NB4 (cell line): ENCODE measurements at regions not wholly inside any gene's neighbourhood (a gene's known extent, or its start where the extent isn't known, plus 50 kb on each side); places are given as distances from the start of the nearest gene placed in this dataset.

ENCODE experiments used
- CTCF ChIP-seq: IDR thresholded peaks from one replicate; pipeline ENCODE4 v1.5.1; 2012; ENCODE audit warnings: low read depth, low read length
- MAX ChIP-seq: IDR thresholded peaks from 2 replicates; pipeline ENCODE4 v1.6.1; 2011; ENCODE audit warnings: low read depth, low read length
- MYC ChIP-seq: IDR thresholded peaks from 2 replicates; pipeline ENCODE4 v1.6.1; 2011; ENCODE audit warnings: low read depth, low read length
- POLR2A ChIP-seq: IDR thresholded peaks from 2 replicates; pipeline ENCODE4 v1.6.1; 2011; ENCODE audit warnings: mild to moderate bottlenecking; ENCODE audit not compliant: insufficient read length; ENCODE audit errors: extremely low read depth

DNA sequence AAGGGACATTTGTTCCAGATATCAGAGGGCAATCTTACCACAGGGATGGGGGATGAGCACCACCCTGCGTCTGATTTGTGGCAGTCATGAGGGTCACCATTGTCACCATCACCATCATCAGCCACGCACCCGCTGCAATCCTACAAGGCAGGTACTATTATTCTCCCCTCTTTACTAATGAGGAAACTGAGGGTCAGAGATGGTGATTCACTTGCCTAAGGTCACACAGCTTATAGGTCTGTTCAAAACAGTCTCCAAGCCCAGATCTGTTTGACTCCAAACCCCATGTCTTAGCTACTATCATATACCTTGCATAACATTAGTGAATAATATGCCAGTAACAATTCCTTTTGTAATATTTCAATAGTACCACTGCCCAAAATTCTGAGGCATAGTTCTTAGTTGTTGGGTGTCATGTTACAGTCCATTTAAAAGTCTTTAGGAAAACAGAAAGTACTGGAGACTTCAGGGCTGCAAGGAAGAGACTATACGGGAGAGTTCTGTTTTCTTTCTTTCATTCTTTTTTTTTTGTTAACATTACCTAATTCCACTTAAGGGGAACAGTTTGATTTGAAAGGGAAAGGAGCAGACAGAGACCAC lies 166.4 kb downstream of the C16orf95 start:
- no peak for TF ChIP-seq CTCF
- no peak for TF ChIP-seq POLR2A
- no peak for TF ChIP-seq MAX
- no peak for TF ChIP-seq MYC
